GM19099 (cell line): ENCODE measurements at regions not wholly inside any gene's neighbourhood (a gene's known extent, or its start where the extent isn't known, plus 50 kb on each side); places are given as distances from the start of the nearest gene placed in this dataset.

ENCODE experiments used
- POLR2A ChIP-seq: IDR thresholded peaks from 3 replicates; pipeline ENCODE4 v1.6.1; 2011; ENCODE audit warnings: low read depth; ENCODE audit not compliant: insufficient read length; ENCODE audit errors: extremely low read depth

GRCh38 chr10:34957531-34957930, 132.6 kb downstream of the CUL2 start:
- TF ChIP-seq POLR2A, result no peak

GRCh38 chr10:34956756-34957155, 133.4 kb downstream of the CUL2 start:
- TF ChIP-seq POLR2A, result no peak

- TF ChIP-seq POLR2A, result no peak
These were observed 134.8 kb downstream of the CUL2 start for GRCh38 chr10:34955391-34955790.

- TF ChIP-seq POLR2A, result no peak
These were observed 136.0 kb downstream of the CUL2 start for GRCh38 chr10:34954142-34954541.

GRCh38 chr10:34941471-34942357, 126.6 kb upstream of the PARD3 start:
- no peak for TF ChIP-seq POLR2A

- no peak for TF ChIP-seq POLR2A
These were observed 125.3 kb upstream of the PARD3 start for GRCh38 chr10:34940436-34940835.

GRCh38 chr10:34938399-34938670, 123.2 kb upstream of the PARD3 start:
- no peak for TF ChIP-seq POLR2A

- TF ChIP-seq POLR2A, result no peak
These were observed 121.0 kb upstream of the PARD3 start for GRCh38 chr10:34936061-34936460.

GRCh38 chr10:34933676-34934075, 118.6 kb upstream of the PARD3 start:
- no peak for TF ChIP-seq POLR2A

- TF ChIP-seq POLR2A, result no peak
These were observed 117.1 kb upstream of the PARD3 start for GRCh38 chr10:34932235-34932634.

- TF ChIP-seq POLR2A, result no peak
These were observed 116.1 kb upstream of the PARD3 start for GRCh38 chr10:34931216-34931615.

- no peak for TF ChIP-seq POLR2A
These were observed 107.0 kb upstream of the PARD3 start for GRCh38 chr10:34922138-34922537.

- TF ChIP-seq POLR2A, result no peak
These were observed 105.5 kb upstream of the PARD3 start for GRCh38 chr10:34920578-34920977.

GRCh38 chr10:34918776-34919315, 103.8 kb upstream of the PARD3 start:
- no peak for TF ChIP-seq POLR2A

GRCh38 chr10:34918060-34918775, 103.1 kb upstream of the PARD3 start:
- TF ChIP-seq POLR2A, result no peak

- TF ChIP-seq POLR2A, result no peak
These were observed 101.2 kb upstream of the PARD3 start for GRCh38 chr10:34916314-34916713.
